PC-3 (cell line): ENCODE measurements at regions not wholly inside any gene's neighbourhood (a gene's known extent, or its start where the extent isn't known, plus 50 kb on each side); places are given as distances from the start of the nearest gene placed in this dataset.

Experiments used
- ATAC-seq: fragments of 200-7000 bp; cut with Tn5 transposase; 2 replicates; pipeline ENCODE4 v1.9.1; 2020; ENCODE audit warnings: mild to moderate bottlenecking, moderate library complexity
- BruUV-seq: library from RNA; stranded (reverse); fragments of 400-500 nt; replicated peaks from 2 replicates; lab custom pipeline; 2021; lab: Mats Ljungman, UMichigan
- CTCF ChIA-PET: fragments of 300-600 bp; sonication (Branson Sonifier 250); formaldehyde crosslinking; loops from one replicate; lab custom pipeline; 2022; ENCODE audit warnings: antibody characterized with exemption; lab: Charles Lee
- POLR2A ChIA-PET: fragments of 300-600 bp; sonication (Branson Sonifier 250); formaldehyde crosslinking; loops from one replicate; lab custom pipeline; 2022; ENCODE audit warnings: antibody characterized with exemption; ENCODE audit not compliant: unreplicated experiment; lab: Charles Lee
- DNase-seq: peaks from one replicate; pipeline ENCODE4 v3.0.0-alpha.2; 2015
- H2AFZ ChIP-seq: fragments of 300-600 bp; sonication (generic); 2 replicates; pipeline ENCODE4 v1.6.0; 2016; ENCODE audit warnings: antibody characterized with exemption, low read length
- H3F3A ChIP-seq: fragments of 300-600 bp; sonication (generic); one replicate; pipeline ENCODE4 v1.6.0; 2017; ENCODE audit warnings: antibody characterized with exemption, low read length, control low read depth, mild to moderate bottlenecking; ENCODE audit not compliant: unreplicated experiment
- H3K27ac ChIP-seq: fragments of 300-600 bp; sonication (generic); 2 replicates; pipeline ENCODE4 v1.5.1; 2016; ENCODE audit warnings: mild to moderate bottlenecking, low read length
- H3K27me3 ChIP-seq: fragments of 300-600 bp; sonication (generic); 2 replicates; pipeline ENCODE4 v1.6.1; 2016; ENCODE audit warnings: low read length, mixed read lengths
- H3K36me3 ChIP-seq: fragments of 300-600 bp; sonication (generic); 2 replicates; pipeline ENCODE4 v1.6.1; 2016; ENCODE audit warnings: low read depth, mixed run types, low read length, mixed read lengths
- H3K4me1 ChIP-seq: fragments of 300-600 bp; sonication (generic); 2 replicates; pipeline ENCODE4 v1.5.1; 2016; ENCODE audit warnings: low read length; ENCODE audit not compliant: insufficient read depth
- H3K4me2 ChIP-seq: fragments of 300-600 bp; sonication (generic); 2 replicates; pipeline ENCODE4 v1.6.0; 2016; ENCODE audit warnings: low read length
- H3K4me3 ChIP-seq: fragments of 300-600 bp; sonication (generic); 2 replicates; pipeline ENCODE4 v1.5.1; 2016; ENCODE audit warnings: mild to moderate bottlenecking, low read length, mixed read lengths
- H3K79me2 ChIP-seq: fragments of 300-600 bp; sonication (generic); 2 replicates; pipeline ENCODE4 v1.6.1; 2017; ENCODE audit warnings: low read length, mixed read lengths
- H3K9ac ChIP-seq: fragments of 300-600 bp; sonication (generic); 2 replicates; pipeline ENCODE4 v1.6.0; 2016; ENCODE audit warnings: mild to moderate bottlenecking, low read length
- H3K9me2 ChIP-seq: fragments of 300-600 bp; sonication (generic); replicated peaks from 2 replicates; pipeline ENCODE4 v1.6.1; 2016; ENCODE audit warnings: mixed run types, low read length, mixed read lengths
- H3K9me3 ChIP-seq: fragments of 300-600 bp; sonication (generic); 2 replicates; pipeline ENCODE4 v1.6.1; 2016; ENCODE audit warnings: low read length, mixed read lengths
- H4K20me1 ChIP-seq: fragments of 300-600 bp; sonication (generic); 2 replicates; pipeline ENCODE4 v1.6.1; 2016; ENCODE audit warnings: low read length, mixed read lengths
- CTCF ChIP-seq: fragments of 300-600 bp; sonication (generic); conservative IDR thresholded peaks from 2 replicates; pipeline ENCODE4 v1.5.1; 2017; ENCODE audit warnings: antibody characterized with exemption, low read depth, mild to moderate bottlenecking, low read length
- EZH2 ChIP-seq: fragments of 300-600 bp; sonication (generic); IDR thresholded peaks from one replicate; pipeline ENCODE4 v1.6.1; 2017; ENCODE audit warnings: antibody characterized with exemption, mild to moderate bottlenecking, low read length; ENCODE audit not compliant: unreplicated experiment
- EZH2phosphoT487 ChIP-seq: fragments of 300-600 bp; sonication (generic); IDR thresholded peaks from 2 replicates; pipeline ENCODE4 v1.6.1; 2018; ENCODE audit warnings: mild to moderate bottlenecking, antibody characterized with exemption, low read length, borderline replicate concordance
- intact Hi-C: fragments of 100-400 bp; cut with micrococcal nuclease; formaldehyde crosslinking; loops from 2 replicates; pipeline ENCODE4 v1.9.0; 2023

GRCh38 chr3:87501076-87501475 is 224.7 kb upstream of the POU1F1 start:
- H3K27me3 ChIP-seq: no peaks in the 10 kb centered on the region
- ChIA-PET POLR2A (interaction anchor here (0.6 kb wide), 1 partner anchor 382 kb away, joined by 3 read pairs; no protein-coding TSS in a partner anchor), CTCF (no interaction called here)
- no peak overlapping the region for H3K9ac ChIP-seq
- no peaks in the 10 kb centered on the region for H3K9me2 ChIP-seq
- peak overlapping the region; percentile 14; the same call in 1 of the 2 replicates for H3K4me2 ChIP-seq
- H3K4me3 ChIP-seq: no peak overlapping the region
- ATAC-seq (no peak), DNase-seq (no peak)
- H3K36me3 ChIP-seq: no peaks in the 10 kb centered on the region
- H3K79me2 ChIP-seq: no peaks in the 10 kb centered on the region
- no peaks in the 10 kb centered on the region for H4K20me1 ChIP-seq
- peaks cover 49% of the 10 kb centered on the region for H3K4me1 ChIP-seq
- H3K27ac ChIP-seq: peak overlapping the region; percentile 9; the same call in 1 of the 2 replicates
- TF ChIP-seq CTCF (no peak), EZH2 (no peak), EZH2phosphoT487 (no peak)
- H3F3A ChIP-seq: no peaks in the 10 kb centered on the region
- no TSS peak for BruUV-seq
- H2AFZ ChIP-seq: no peak overlapping the region
- intact Hi-C loops: loop anchor here (5.0 kb wide), 1 partner anchor 729 kb away; no protein-coding TSS in a partner anchor
- H3K9me3 ChIP-seq: no peaks in the 10 kb centered on the region

GRCh38 chr3:87498358-87499080 is 222.1 kb upstream of the POU1F1 start:
- H3K4me2 ChIP-seq: peak overlapping the region; percentile 57
- ChIA-PET POLR2A (no interaction called here), CTCF (interaction anchor here (0.6 to 0.9 kb wide), 3 partner anchors 61 to 165 kb away, joined by 3 to 4 read pairs (median 3); no protein-coding TSS in a partner anchor)
- peak overlapping the region; percentile 65 for H3K27ac ChIP-seq
- no peak overlapping the region for H3K9ac ChIP-seq
- ATAC-seq (peak; percentile 80), DNase-seq (peak; percentile 71)
- BruUV-seq: no TSS peak
- H3K27me3 ChIP-seq: no peaks in the 10 kb centered on the region
- H3K79me2 ChIP-seq: no peaks in the 10 kb centered on the region
- peak overlapping the region; percentile 8; the same call in 1 of the 2 replicates for H3K4me3 ChIP-seq
- no peaks in the 10 kb centered on the region for H3F3A ChIP-seq
- H2AFZ ChIP-seq: no peak overlapping the region
- no peaks in the 10 kb centered on the region for H4K20me1 ChIP-seq
- intact Hi-C loops: loop anchor here (1.0 kb wide), 1 partner anchor 148 kb away; no protein-coding TSS in a partner anchor
- TF ChIP-seq EZH2phosphoT487: no peak
- no peak for TF ChIP-seq EZH2
- TF ChIP-seq CTCF: no peak
- no peaks in the 10 kb centered on the region for H3K9me2 ChIP-seq
- H3K4me1 ChIP-seq: peaks cover 43% of the 10 kb centered on the region
- no peaks in the 10 kb centered on the region for H3K9me3 ChIP-seq
- no peaks in the 10 kb centered on the region for H3K36me3 ChIP-seq

GRCh38 chr3:87495938-87496337 is 219.6 kb upstream of the POU1F1 start:
- H3K9me2 ChIP-seq: no peaks in the 10 kb centered on the region
- DNase-seq (no peak), ATAC-seq (no peak)
- CTCF ChIA-PET: no interaction called here
- H3K27ac ChIP-seq: no peak overlapping the region
- no peaks in the 10 kb centered on the region for H3K79me2 ChIP-seq
- no peaks in the 10 kb centered on the region for H4K20me1 ChIP-seq
- no peak overlapping the region for H3K4me3 ChIP-seq
- intact Hi-C loops: no loop called here
- H3K9ac ChIP-seq: no peak overlapping the region
- BruUV-seq: no TSS peak
- H3K36me3 ChIP-seq: no peaks in the 10 kb centered on the region
- no peaks in the 10 kb centered on the region for H3K27me3 ChIP-seq
- no peak overlapping the region for H3K4me2 ChIP-seq
- POLR2A ChIA-PET: no interaction called here
- peaks cover 34% of the 10 kb centered on the region for H3K4me1 ChIP-seq
- no peaks in the 10 kb centered on the region for H3F3A ChIP-seq
- TF ChIP-seq EZH2: no peak
- TF ChIP-seq CTCF: no peak
- no peak for TF ChIP-seq EZH2phosphoT487
- H2AFZ ChIP-seq: no peak overlapping the region
- H3K9me3 ChIP-seq: no peaks in the 10 kb centered on the region
